Stimulated activated CD8-positive, alpha-beta memory T cell treated with anti-CD3 and anti-CD28 coated beads, Interleukin-15, amount 100 ng/mL, for 48 hours (primary cell): ENCODE measurements at regions not wholly inside any gene's neighbourhood (a gene's known extent, or its start where the extent isn't known, plus 50 kb on each side); places are given as distances from the start of the nearest gene placed in this dataset.

ENCODE experiments used
- DNase-seq, 2 donors: peaks; one replicate each; pipeline ENCODE4 v3.0.0-alpha.2; 2020; ENCODE audit warnings: low read depth in 2 of 2

- DNase-seq, result no peak
Observed at GRCh38 chr7:155181768-155182167, 111.6 kb downstream of the HTR5A start.

GRCh38 chr7:155182406-155182970 lies 112.4 kb downstream of the HTR5A start:
- DNase-seq, result no peak

GRCh38 chr7:155183655-155184054 lies 113.5 kb downstream of the HTR5A start:
- DNase-seq, result no peak

DNA sequence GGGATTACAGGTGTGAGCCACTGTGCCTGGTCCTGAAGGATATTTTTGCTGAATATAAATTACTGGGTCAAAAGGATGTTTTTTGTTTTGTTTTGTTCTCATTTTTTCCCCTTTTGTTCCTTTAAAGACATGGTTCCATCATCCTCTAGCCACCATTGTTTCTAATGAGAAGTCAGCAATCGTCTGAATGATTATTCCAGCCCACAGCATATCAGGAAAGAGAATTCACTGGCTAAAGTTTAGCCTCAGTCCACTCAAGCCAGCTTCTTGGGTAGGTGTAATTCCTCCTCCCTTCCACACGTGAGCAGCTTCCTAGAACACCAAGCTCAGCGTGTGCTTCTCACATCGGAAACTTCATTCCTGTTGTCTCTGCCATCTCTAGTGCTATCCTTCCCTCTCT lies 112.8 kb upstream of the INSIG1 start:
- no peak for DNase-seq

- DNase-seq, result no peak
Observed at GRCh38 chr7:155187061-155187785, 110.5 kb upstream of the INSIG1 start.

DNA sequence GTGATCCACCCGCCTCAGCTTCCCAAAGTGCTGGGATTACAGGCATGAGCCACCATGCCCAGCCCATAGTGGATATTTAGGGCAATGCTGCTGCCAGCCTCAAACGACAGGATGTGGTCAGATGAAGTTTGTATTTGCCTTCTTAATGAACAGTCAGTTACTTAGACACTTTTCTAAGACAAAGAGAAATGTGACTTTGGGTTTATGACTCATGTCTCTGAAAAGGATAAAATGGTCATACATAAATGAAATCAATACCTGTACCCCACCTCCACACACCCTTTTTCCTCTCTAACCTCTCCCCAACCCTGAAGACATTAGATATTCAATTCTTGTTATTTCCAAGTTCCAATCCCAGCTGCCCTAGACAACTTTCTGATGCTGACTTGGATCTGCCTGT lies 109.3 kb upstream of the INSIG1 start:
- no peak for DNase-seq

GRCh38 chr7:155188821-155189581 lies 108.7 kb upstream of the INSIG1 start:
- no peak for DNase-seq

- no peak for DNase-seq
Observed at GRCh38 chr7:155189590-155189989, 108.1 kb upstream of the INSIG1 start.

GRCh38 chr7:155190688-155191087 lies 107.0 kb upstream of the INSIG1 start:
- DNase-seq, result peak; percentile 36 to 40

DNA sequence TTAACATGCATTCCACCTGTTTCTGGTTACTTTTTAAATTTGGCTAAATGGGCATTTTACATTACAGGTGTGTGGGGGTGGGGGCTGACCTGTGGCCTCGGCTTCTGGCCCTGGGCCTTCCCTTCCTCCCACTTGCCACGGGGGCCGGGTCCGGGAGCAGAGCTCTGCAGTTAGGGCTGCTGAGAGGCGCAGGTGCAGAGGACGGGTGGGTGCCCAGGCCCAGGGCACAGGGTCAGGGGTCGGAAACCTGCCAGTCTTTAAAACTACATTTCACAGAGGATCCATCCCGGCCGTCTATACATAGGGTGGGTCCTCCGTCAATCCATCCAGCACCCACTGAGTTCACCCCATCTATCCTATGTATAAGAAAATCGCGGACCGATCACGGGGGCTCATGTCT lies 106.5 kb upstream of the INSIG1 start:
- no peak for DNase-seq

- DNase-seq, result no peak
Observed at GRCh38 chr7:155191901-155192478, 105.7 kb upstream of the INSIG1 start.

GRCh38 chr7:155192961-155193640 lies 104.6 kb upstream of the INSIG1 start:
- DNase-seq, result no peak

DNA sequence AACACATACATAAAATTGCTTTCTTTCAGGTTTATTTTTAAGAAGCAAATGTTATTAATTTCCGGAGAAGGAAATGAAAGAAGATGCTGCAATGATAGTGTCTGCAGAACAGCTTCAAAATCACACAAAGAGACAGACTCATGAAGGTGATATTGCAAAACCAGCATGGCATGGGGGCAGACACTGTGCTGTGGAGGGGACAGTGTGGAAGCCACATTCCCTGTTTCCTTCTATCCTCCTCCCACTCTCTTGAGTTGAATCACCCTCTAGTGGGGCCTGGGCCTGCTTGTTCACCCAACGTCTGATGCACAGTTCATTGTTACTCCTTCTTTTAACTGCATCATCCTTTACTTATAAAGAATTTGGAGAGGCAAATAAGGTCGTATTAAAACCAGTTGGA lies 104.0 kb upstream of the INSIG1 start:
- DNase-seq, result no peak

DNA sequence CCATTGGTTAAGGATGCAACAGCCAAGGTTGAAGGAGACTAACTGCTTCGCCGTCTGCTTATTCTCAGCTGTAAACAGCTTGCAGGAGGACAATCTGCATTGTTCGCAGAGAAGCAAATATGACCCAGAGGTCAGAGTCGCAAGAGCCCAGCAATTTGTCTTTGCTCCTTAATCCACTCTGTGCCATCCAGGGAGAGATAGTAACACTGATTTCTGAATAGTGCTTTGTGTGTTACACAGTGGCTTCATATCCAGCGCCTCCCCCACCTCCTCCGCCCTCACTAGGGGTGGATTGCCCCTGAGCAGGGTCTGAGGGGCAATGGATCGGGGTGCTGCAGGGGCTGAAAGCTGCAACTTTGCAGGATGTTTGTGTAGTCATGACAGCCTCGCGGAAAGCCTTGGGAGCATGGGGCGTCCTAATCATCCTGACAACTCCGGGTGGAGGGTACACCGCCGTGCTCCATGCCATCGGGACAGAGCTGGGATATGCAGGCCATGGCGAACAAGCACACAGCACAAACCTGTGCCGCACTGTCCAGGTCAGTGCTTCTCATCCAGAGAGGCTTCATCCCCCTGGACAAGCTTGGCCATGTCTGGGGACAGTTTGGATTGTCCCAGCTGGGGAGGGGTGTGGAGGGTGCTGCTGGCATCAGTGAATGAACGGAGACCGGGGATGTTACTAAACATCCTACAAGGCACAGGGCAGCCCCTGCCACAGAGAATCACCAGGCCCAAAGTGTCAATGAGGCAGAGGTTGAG lies 103.1 kb upstream of the INSIG1 start:
- DNase-seq, result no peak

GRCh38 chr7:155195939-155196523 lies 101.6 kb upstream of the INSIG1 start:
- no peak for DNase-seq

GRCh38 chr7:155198196-155198892 lies 99.3 kb upstream of the INSIG1 start:
- no peak for DNase-seq

DNA sequence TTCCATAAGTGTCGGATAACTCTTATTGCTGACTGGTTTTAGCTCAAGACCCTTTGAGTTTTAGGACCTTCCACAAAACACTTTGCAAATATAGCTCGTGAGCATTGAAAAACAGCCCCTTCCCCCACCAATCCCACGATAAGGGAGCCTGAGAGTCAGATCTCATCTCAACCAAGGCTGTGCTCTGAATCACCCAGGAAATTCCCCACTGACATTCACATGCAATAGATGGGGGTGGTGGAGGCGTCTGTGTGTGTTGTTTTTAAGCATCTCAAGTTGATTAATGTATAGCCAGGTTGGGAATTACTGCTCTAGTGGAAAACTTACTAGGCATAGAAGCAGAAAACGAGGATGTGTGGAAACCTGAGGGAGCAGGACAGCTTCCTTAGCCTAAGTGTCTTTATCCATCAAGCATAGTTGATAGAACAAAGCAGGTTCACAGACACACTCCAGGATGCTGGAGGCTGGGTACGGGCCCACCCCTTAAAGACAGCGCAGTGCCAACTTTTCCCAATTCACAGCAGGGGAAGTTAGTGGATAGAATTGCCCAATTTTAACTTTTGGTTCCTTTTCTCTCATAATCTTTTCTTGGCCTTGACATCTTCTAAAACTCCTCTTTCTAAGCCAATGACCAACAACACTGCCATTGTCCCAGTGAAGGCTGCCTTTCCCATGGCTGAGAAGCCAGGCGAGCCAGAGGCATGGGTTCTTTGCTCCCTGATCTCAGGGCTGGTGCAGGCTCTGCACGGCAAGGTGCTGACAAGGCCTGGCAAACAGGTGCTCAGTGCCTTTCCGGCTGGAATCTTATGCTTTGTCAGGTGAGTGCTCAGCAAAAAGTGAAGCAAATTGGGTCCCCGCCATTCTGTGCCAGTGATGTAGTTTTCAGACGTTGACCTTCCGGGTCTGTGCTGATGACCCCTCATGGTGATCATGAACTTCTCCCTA lies 98.5 kb upstream of the INSIG1 start:
- peak; percentile 30 to 42 for DNase-seq

DNA sequence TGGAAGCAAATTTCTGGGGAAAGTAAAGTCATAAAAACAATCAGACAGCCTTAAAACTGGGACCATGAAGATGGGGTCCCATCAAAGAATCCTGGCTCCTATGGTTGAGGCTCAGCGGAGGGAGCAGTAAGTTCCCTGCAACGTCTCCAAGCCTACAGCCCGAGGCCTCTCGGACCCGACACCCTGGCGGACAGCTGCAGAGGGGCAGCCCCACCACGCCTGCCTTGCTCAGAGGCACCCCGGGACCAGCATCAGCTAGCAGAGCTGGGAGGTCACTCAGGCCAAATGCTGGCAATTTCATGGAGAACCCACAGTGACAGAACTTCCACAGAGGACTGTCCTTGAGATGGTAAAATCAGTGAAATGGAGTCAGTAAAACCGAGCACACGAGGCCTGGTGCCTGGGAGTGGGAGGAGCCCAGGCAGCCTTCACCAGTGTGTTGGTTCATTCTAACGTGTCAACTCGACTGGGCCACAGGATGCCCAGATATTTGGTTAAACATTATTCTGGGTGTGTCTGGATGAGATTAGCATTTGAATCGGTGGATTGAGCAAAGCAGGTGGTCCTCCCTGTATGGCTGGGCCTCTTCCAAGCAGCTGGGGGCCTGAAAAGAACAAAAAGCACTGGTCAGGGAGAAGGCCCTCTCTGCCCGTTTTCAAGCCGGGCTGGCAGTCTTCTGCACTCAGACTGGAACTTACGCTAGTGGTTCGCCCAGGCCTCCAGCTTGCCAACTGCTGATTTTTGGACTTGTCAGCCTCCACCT lies 96.2 kb upstream of the INSIG1 start:
- no peak for DNase-seq
